Nephron (organoid): ENCODE measurements at regions not wholly inside any gene's neighbourhood (a gene's known extent, or its start where the extent isn't known, plus 50 kb on each side); places are given as distances from the start of the nearest gene placed in this dataset.
A peak's percentile ranks its signal among the peaks of the same experiment; 100 is the strongest.

Experiments used
- H3K27ac Mint-ChIP-seq, 3 experiments: 2 replicates each; pipeline ENCODE4 v1.8.0; 2020; ENCODE audit warnings: mixed read lengths in 3 of 3, mild to moderate bottlenecking in 2 of 3, moderate library complexity in 1 of 3
- H3K27me3 Mint-ChIP-seq: 2 replicates; pipeline ENCODE4 v1.8.0; 2021; ENCODE audit warnings: low read depth, mild to moderate bottlenecking, moderate library complexity, mixed read lengths
- H3K36me3 Mint-ChIP-seq: 2 replicates; pipeline ENCODE4 v1.8.0; 2020; ENCODE audit warnings: low read depth, mixed read lengths
- H3K4me1 Mint-ChIP-seq: 2 replicates; pipeline ENCODE4 v1.8.0; 2020; ENCODE audit warnings: mixed read lengths
- H3K4me3 Mint-ChIP-seq, 3 experiments: 2 replicates each; pipeline ENCODE4 v1.8.0; 2020; ENCODE audit warnings: mild to moderate bottlenecking in 3 of 3, mixed read lengths in 3 of 3, moderate library complexity in 2 of 3
- H3K9me3 Mint-ChIP-seq: 2 replicates; pipeline ENCODE4 v1.8.0; 2020; ENCODE audit warnings: mixed read lengths
- TF ChIP-seq, protein P1 (sequence below), 3 experiments: fragments of 200-600 bp; sonication (generic); IDR thresholded peaks; one replicate each; pipeline ENCODE4 v1.5.0; 2021; ENCODE audit warnings: antibody characterized with exemption in 3 of 3; ENCODE audit not compliant: unreplicated experiment in 3 of 3

DNA sequence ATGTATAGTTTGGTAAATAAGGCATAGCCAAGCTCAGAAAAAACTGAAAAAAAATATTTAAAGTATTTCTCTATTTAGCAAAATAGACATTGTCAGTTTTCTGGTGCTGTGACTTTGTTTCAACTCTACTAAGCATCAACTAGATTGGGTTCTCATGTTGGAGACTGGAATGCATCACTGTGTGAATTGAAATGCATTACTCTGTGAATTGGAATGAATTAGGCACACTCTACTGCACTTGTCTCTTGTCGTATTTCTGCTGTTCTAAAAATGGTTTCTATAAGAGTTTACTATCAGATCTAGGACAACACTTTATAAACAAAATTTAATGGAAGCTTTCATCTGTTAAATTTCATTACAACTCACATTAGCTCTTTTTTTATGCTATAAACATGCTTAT, 1772.2 kb downstream of the MAT2B start:
- H3K27ac Mint-ChIP-seq, result no peak overlapping the region
- no peak overlapping the region for H3K4me3 Mint-ChIP-seq
- TF ChIP-seq, protein P1, sequence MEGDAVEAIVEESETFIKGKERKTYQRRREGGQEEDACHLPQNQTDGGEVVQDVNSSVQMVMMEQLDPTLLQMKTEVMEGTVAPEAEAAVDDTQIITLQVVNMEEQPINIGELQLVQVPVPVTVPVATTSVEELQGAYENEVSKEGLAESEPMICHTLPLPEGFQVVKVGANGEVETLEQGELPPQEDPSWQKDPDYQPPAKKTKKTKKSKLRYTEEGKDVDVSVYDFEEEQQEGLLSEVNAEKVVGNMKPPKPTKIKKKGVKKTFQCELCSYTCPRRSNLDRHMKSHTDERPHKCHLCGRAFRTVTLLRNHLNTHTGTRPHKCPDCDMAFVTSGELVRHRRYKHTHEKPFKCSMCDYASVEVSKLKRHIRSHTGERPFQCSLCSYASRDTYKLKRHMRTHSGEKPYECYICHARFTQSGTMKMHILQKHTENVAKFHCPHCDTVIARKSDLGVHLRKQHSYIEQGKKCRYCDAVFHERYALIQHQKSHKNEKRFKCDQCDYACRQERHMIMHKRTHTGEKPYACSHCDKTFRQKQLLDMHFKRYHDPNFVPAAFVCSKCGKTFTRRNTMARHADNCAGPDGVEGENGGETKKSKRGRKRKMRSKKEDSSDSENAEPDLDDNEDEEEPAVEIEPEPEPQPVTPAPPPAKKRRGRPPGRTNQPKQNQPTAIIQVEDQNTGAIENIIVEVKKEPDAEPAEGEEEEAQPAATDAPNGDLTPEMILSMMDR (IDR thresholded peaks at IDR 0.05; ENCODE audit: unreplicated experiment in 3 of 3), result no peak
- no peaks in the 10 kb centered on the region for H3K9me3 Mint-ChIP-seq
- no peaks in the 10 kb centered on the region for H3K27me3 Mint-ChIP-seq
- H3K4me1 Mint-ChIP-seq, result no peaks in the 10 kb centered on the region
- H3K36me3 Mint-ChIP-seq, result no peaks in the 10 kb centered on the region

DNA sequence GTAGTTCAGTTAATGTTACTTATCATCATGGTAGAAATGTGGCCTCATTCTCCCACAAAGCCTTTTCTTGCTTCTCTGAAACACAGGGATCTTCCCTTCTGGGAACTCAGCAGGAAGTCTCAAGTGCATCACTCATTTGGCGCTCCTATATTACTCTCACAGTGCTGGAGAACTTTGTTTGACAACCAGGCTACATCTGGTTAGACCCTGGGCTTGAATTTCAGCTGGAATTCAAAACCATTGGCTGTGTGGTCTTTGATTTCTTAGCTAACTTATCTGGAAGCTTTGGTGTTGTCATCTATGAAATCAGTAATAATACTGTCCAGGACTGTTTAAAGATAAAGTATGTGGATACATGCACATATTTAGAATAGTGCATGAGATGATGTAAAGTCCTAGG, 1777.1 kb downstream of the MAT2B start:
- no peaks in the 10 kb centered on the region for H3K27me3 Mint-ChIP-seq
- H3K4me3 Mint-ChIP-seq, result no peak overlapping the region
- TF ChIP-seq, protein P1 (IDR thresholded peaks at IDR 0.05; ENCODE audit: unreplicated experiment in 3 of 3), result no peak
- no peaks in the 10 kb centered on the region for H3K4me1 Mint-ChIP-seq
- no peaks in the 10 kb centered on the region for H3K36me3 Mint-ChIP-seq
- H3K27ac Mint-ChIP-seq, result no peak overlapping the region
- no peaks in the 10 kb centered on the region for H3K9me3 Mint-ChIP-seq

DNA sequence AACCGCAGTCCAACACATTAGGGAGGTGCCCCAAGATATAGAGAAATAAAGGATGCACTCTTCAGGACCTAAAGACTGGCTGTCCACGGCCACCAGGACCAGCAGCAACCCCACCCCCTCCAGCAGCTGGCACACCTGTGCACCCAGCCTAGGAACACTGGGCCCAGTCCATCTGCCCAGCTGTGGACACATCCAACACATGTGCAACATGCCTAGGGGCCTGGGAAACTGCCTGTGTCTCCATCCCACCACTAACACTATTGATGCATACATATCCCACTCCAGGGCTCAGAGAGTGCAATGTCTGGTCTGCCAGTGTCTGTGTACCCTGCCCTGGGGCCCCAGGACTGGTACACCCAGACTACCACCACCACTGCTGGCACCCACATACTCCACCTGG, 1781.3 kb downstream of the MAT2B start:
- Mint-ChIP-seq H3K4me3 (no peak overlapping the region), H3K27ac (no peak overlapping the region), H3K27me3 (no peaks in the 10 kb centered on the region), H3K36me3 (no peaks in the 10 kb centered on the region), H3K9me3 (peaks cover 9% of the 10 kb centered on the region), H3K4me1 (no peaks in the 10 kb centered on the region)
- TF ChIP-seq, protein P1 (IDR thresholded peaks at IDR 0.05; ENCODE audit: unreplicated experiment in 3 of 3), result no peak

DNA sequence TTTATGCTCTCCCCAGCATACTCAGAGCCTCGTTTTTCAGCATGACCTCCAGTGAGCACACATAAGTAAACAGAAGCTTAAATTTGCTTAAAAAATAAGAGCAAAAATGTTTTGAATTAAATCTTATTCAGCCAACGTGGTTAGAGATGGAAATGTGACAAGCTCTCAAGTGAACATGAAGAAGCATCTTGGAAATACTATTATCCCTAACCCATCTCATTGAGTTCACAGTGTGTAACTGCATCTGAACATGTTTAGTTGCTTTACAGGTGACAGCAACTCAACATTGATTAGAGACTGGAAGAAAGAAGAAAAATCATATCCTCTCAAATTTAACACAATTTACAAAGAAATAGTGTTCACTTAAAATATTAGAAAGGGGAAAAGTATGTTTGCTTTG, 1785.1 kb downstream of the MAT2B start:
- TF ChIP-seq, protein P1 (IDR thresholded peaks at IDR 0.05; ENCODE audit: unreplicated experiment in 3 of 3), result no peak
- Mint-ChIP-seq H3K4me1 (no peaks in the 10 kb centered on the region), H3K9me3 (peaks cover 13% of the 10 kb centered on the region), H3K36me3 (no peaks in the 10 kb centered on the region), H3K27ac (no peak overlapping the region), H3K4me3 (no peak overlapping the region), H3K27me3 (no peaks in the 10 kb centered on the region)

DNA sequence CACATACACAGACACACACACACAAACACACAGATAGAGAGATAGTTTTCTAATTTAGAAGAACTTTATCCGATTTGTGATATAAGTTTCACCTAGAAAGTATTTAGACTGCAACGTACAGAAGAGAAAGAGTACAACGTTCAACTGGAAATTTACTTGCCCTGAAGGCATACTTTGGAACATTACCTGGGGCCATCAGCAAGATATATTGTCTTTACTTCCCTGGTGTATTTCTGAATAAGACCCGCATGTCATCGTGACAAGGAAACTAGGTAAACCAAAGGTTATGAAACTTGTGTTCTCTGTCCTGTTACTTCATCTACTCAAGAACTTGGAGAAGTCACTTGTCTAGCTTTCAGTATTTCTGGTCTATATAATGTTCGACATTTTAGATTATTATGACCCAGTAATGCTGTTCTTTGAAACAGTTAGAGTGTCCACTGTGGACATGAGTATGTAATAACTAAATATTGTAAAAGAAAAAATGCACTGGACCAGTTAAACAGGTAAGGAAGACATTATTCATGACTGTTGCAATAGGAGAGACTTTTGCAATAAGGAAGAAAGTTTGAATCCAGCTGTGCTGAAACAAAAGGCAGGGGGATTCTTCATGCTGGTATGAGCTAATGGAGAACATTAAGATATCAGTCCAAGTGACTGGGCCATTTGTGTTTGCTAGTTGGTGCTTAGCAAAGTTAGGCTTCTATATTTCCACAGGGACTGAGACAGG, 1791.1 kb downstream of the MAT2B start:
- H3K4me3 Mint-ChIP-seq, result no peak overlapping the region
- TF ChIP-seq, protein P1 (IDR thresholded peaks at IDR 0.05; ENCODE audit: unreplicated experiment in 3 of 3), result no peak
- no peaks in the 10 kb centered on the region for H3K27me3 Mint-ChIP-seq
- H3K36me3 Mint-ChIP-seq, result no peaks in the 10 kb centered on the region
- peaks cover 5% of the 10 kb centered on the region for H3K9me3 Mint-ChIP-seq
- no peaks in the 10 kb centered on the region for H3K4me1 Mint-ChIP-seq
- no peak overlapping the region for H3K27ac Mint-ChIP-seq

DNA sequence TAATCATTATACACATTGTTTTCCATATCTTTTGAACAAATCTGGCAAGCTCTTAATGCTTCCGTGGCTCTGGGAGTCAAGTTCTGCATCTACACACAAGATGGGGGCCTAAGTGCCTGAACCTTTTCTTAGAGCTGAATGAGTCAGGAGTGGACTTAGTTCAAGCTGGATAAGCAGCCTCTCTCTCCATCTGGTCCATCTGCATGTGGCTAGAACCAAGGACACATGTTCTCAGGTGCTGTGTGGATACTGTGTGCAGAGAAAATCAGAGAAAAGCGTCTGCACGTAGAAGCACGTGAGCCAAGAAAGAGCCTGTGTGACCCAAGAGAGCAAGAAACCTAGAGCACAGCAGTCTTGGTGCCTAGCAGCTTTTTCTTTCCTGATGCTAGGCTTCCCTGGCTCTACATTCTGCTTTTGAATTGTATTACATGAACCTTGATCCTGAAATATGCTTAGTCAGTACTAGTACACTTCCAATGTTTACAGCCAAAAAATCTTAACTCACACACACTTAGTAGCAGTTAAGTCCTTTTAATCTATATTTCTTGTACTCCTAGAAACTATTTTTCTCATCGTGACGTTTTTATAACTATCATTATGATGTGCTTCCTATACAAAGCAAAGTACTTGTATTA, 1798.9 kb downstream of the MAT2B start:
- TF ChIP-seq, protein P1 (IDR thresholded peaks at IDR 0.05; ENCODE audit: unreplicated experiment in 3 of 3), result no peak
- H3K27ac Mint-ChIP-seq, result peak overlapping the region in 1 of 3 experiments; percentile 12
- H3K27me3 Mint-ChIP-seq, result no peaks in the 10 kb centered on the region
- H3K4me3 Mint-ChIP-seq, result no peak overlapping the region
- no peaks in the 10 kb centered on the region for H3K9me3 Mint-ChIP-seq
- no peaks in the 10 kb centered on the region for H3K36me3 Mint-ChIP-seq
- peaks cover 10% of the 10 kb centered on the region for H3K4me1 Mint-ChIP-seq
